OCI-M2 (cell line): ENCODE measurements at regions not wholly inside any gene's neighbourhood (a gene's known extent, or its start where the extent isn't known, plus 50 kb on each side); places are given as distances from the start of the nearest gene placed in this dataset.

Source experiments
- DNase-seq: peaks from one replicate; lab custom pipeline; 2025; ENCODE audit not compliant: unreplicated experiment; lab: John Stamatoyannopoulos, UW

GRCh38 chr17:77534137-77534536, 393.4 kb downstream of the SEC14L1 start:
- DNase-seq, result no peak

- DNase-seq, result no peak
These were observed 394.7 kb downstream of the SEC14L1 start for GRCh38 chr17:77535435-77535834.

- no peak for DNase-seq
These were observed 395.1 kb downstream of the SEC14L1 start for GRCh38 chr17:77535892-77536291.

GRCh38 chr17:77537566-77537965, 396.8 kb downstream of the SEC14L1 start:
- DNase-seq, result no peak

- no peak for DNase-seq
These were observed 399.8 kb downstream of the SEC14L1 start for GRCh38 chr17:77540531-77540930.

GRCh38 chr17:77540975-77541374, 400.2 kb downstream of the SEC14L1 start:
- DNase-seq, result no peak

GRCh38 chr17:77542011-77542410, 401.2 kb downstream of the SEC14L1 start:
- DNase-seq, result no peak

- DNase-seq, result no peak
These were observed 402.1 kb downstream of the SEC14L1 start for GRCh38 chr17:77542551-77543490.

- DNase-seq, result no peak
These were observed 403.0 kb downstream of the SEC14L1 start for GRCh38 chr17:77543801-77544200.

GRCh38 chr17:77544347-77545110, 403.8 kb downstream of the SEC14L1 start:
- no peak for DNase-seq

GRCh38 chr17:77546772-77547241, 406.0 kb downstream of the SEC14L1 start:
- DNase-seq, result no peak

- no peak for DNase-seq
These were observed 408.2 kb downstream of the SEC14L1 start for GRCh38 chr17:77548967-77549366.

GRCh38 chr17:77549726-77550366, 408.7 kb upstream of the TNRC6C start:
- DNase-seq, result no peak

GRCh38 chr17:77553459-77554066, 404.9 kb upstream of the TNRC6C start:
- DNase-seq, result no peak

GRCh38 chr17:77555121-77555591, 403.3 kb upstream of the TNRC6C start:
- DNase-seq, result no peak

GRCh38 chr17:77555741-77556291, 402.7 kb upstream of the TNRC6C start:
- DNase-seq, result no peak

GRCh38 chr17:77556383-77557061, 402.0 kb upstream of the TNRC6C start:
- no peak for DNase-seq

- no peak for DNase-seq
These were observed 399.5 kb upstream of the TNRC6C start for GRCh38 chr17:77558846-77559626.

GRCh38 chr17:77560381-77560780, 398.1 kb upstream of the TNRC6C start:
- DNase-seq, result no peak
